NB4 (cell line): ENCODE measurements at regions not wholly inside any gene's neighbourhood (a gene's known extent, or its start where the extent isn't known, plus 50 kb on each side); places are given as distances from the start of the nearest gene placed in this dataset.

Experiments
- CTCF ChIP-seq: IDR thresholded peaks from one replicate; pipeline ENCODE4 v1.5.1; 2012; ENCODE audit warnings: low read depth, low read length
- MYC ChIP-seq: IDR thresholded peaks from 2 replicates; pipeline ENCODE4 v1.6.1; 2011; ENCODE audit warnings: low read depth, low read length
- POLR2A ChIP-seq: IDR thresholded peaks from 2 replicates; pipeline ENCODE4 v1.6.1; 2011; ENCODE audit warnings: mild to moderate bottlenecking; ENCODE audit not compliant: insufficient read length; ENCODE audit errors: extremely low read depth

- no peak for TF ChIP-seq CTCF
- no peak for TF ChIP-seq POLR2A
- no peak for TF ChIP-seq MYC
Measured at GRCh38 chr7:109735881-109736280, 1166.2 kb downstream of the DNAJB9 start.
